ENCODE measurements at regions not wholly inside any gene's neighbourhood (a gene's known extent, or its start where the extent isn't known, plus 50 kb on each side); places are given as distances from the start of the nearest gene placed in this dataset.
"Not testable (repeated sequence)": the region's sequence is repeated elsewhere in the genome, so short reads cannot be mapped to it uniquely, and the experiment has no call there.

- ChIA-PET POLR2A (no interaction called here), CTCF (interaction anchor here (1.5 kb wide), 1 partner anchor 21 kb away, joined by 3 read pairs; no protein-coding TSS in a partner anchor)
- Histone ChIP-seq H3K27me3 (ENCODE audit: control insufficient read depth, insufficient read depth, low read length) (peaks cover 3% of the 10 kb centered on the region; the same call in 1 of the 2 replicates), H3K36me3 (ENCODE audit: control insufficient read depth, insufficient read depth, low read length) (no peaks in the 10 kb centered on the region), H3K4me3 (ENCODE audit: low read depth, low read length) (no peak overlapping the region)
- DNase-seq (ENCODE audit: low read depth) = no peak
- TF ChIP-seq CTCF (IDR thresholded peaks at IDR 0.05; ENCODE audit: insufficient read depth, low read depth, low read length) = no peak
Measured at GRCh38 chr3:33940149-33940548, 141.7 kb downstream of the PDCD6IP start.

- CTCF ChIA-PET = interaction anchor here (1.5 kb wide), 1 partner anchor 22 kb away, joined by 3 read pairs; no protein-coding TSS in a partner anchor
- no peak for DNase-seq (ENCODE audit: low read depth)
- POLR2A ChIA-PET = no interaction called here
Measured at GRCh38 chr3:33940736-33941135, 142.3 kb downstream of the PDCD6IP start.

GRCh38 chr3:33941804-33942203, 143.4 kb downstream of the PDCD6IP start:
- ChIA-PET CTCF (no interaction called here), POLR2A (no interaction called here)
- DNase-seq (ENCODE audit: low read depth) = no peak
- H3K4me3 ChIP-seq (ENCODE audit: low read depth, low read length) = no peak overlapping the region
- no peaks in the 10 kb centered on the region; the same call in 1 of the 2 replicates for H3K27me3 ChIP-seq (ENCODE audit: control insufficient read depth, insufficient read depth, low read length)
- TF ChIP-seq CTCF (IDR thresholded peaks at IDR 0.05; ENCODE audit: insufficient read depth, low read depth, low read length) = no peak
- H3K36me3 ChIP-seq (ENCODE audit: control insufficient read depth, insufficient read depth, low read length) = no peaks in the 10 kb centered on the region

More at GRCh38 chr3:33940736-33941135, 142.3 kb downstream of the PDCD6IP start:
- Histone ChIP-seq H3K36me3 (ENCODE audit: control insufficient read depth, insufficient read depth, low read length) (no peaks in the 10 kb centered on the region), H3K4me3 (ENCODE audit: low read depth, low read length) (no peak overlapping the region), H3K27me3 (ENCODE audit: control insufficient read depth, insufficient read depth, low read length) (peaks cover 3% of the 10 kb centered on the region; the same call in 1 of the 2 replicates)
- no peak for TF ChIP-seq CTCF (IDR thresholded peaks at IDR 0.05; ENCODE audit: insufficient read depth, low read depth, low read length)

- no peak for TF ChIP-seq CTCF (IDR thresholded peaks at IDR 0.05; ENCODE audit: insufficient read depth, low read depth, low read length)
- Histone ChIP-seq H3K4me3 (ENCODE audit: low read depth, low read length) (no peak overlapping the region), H3K36me3 (ENCODE audit: control insufficient read depth, insufficient read depth, low read length) (no peaks in the 10 kb centered on the region), H3K27me3 (ENCODE audit: control insufficient read depth, insufficient read depth, low read length) (no peaks in the 10 kb centered on the region; the same call in 1 of the 2 replicates)
- CTCF ChIA-PET = interaction anchor here (0.5 kb wide), 1 partner anchor 810 kb away, joined by 3 read pairs; no protein-coding TSS in a partner anchor
- POLR2A ChIA-PET = no interaction called here
- DNase-seq (ENCODE audit: low read depth) = no peak
Measured at GRCh38 chr3:33942483-33943150, 144.2 kb downstream of the PDCD6IP start.

- H3K4me3 ChIP-seq (ENCODE audit: low read depth, low read length) = no peak overlapping the region
- ChIA-PET CTCF (no interaction called here), POLR2A (no interaction called here)
- DNase-seq (ENCODE audit: low read depth) = no peak
- no peaks in the 10 kb centered on the region; the same call in 1 of the 2 replicates for H3K27me3 ChIP-seq (ENCODE audit: control insufficient read depth, insufficient read depth, low read length)
- TF ChIP-seq CTCF (IDR thresholded peaks at IDR 0.05; ENCODE audit: insufficient read depth, low read depth, low read length) = no peak
- H3K36me3 ChIP-seq (ENCODE audit: control insufficient read depth, insufficient read depth, low read length) = no peaks in the 10 kb centered on the region
Measured at GRCh38 chr3:33943277-33943676, 144.8 kb downstream of the PDCD6IP start.

GRCh38 chr3:33946612-33947011, 148.2 kb downstream of the PDCD6IP start:
- H3K27me3 ChIP-seq (ENCODE audit: control insufficient read depth, insufficient read depth, low read length); POLR2A ChIA-PET; H3K4me3 ChIP-seq (ENCODE audit: low read depth, low read length); DNase-seq (ENCODE audit: low read depth); CTCF ChIA-PET; H3K36me3 ChIP-seq (ENCODE audit: control insufficient read depth, insufficient read depth, low read length): not testable (repeated sequence)

Measured in BJ (cell line).